ENCODE measurements at regions not wholly inside any gene's neighbourhood (a gene's known extent, or its start where the extent isn't known, plus 50 kb on each side); places are given as distances from the start of the nearest gene placed in this dataset.

GRCh38 chr2:176502619-176503018 is 233.4 kb downstream of the MTX2 start:
- DNase-seq = no peak

DNA sequence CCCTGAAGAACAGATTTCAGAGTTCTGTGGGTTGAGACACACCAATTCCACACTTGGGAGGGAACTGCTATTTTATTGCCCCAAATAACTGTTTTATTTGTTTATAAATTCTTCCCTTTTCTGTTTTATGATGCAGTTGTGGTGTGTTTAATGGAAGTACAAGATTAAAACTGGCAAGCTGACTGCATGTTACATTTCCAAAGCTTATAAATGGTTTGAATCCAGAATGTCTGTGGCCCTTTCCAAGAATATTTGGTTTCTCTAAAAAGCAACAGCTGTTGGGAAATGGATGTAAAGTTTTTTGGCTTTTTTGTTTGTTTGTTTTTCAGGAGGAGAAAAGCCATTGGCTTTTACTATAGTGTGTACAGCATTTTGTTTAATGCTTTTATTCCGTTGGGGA is 234.5 kb downstream of the MTX2 start:
- peak in 1 of 2 donors; percentile 62 for DNase-seq

DNA sequence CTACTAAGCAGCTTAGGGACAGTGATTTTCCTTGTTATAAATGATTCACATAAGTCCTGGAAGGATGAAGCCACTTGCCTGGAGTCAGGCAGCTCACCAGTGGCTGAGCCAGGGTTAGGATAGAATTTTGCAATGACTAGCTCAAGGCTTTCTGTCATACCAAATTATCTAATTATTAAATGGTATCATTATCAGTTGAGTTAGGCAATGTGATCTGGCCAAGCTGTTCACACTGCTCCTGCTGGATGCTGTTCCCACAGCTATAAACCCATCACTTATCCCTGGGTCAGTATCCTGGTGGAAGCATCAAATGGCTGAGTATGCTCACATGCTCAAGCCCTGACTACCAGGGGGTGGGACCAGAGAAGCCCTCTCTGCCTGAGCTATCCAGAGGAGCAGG is 235.2 kb downstream of the MTX2 start:
- no peak for DNase-seq

- DNase-seq = no peak
These were observed 238.5 kb downstream of the MTX2 start for GRCh38 chr2:176507786-176508185.

DNA sequence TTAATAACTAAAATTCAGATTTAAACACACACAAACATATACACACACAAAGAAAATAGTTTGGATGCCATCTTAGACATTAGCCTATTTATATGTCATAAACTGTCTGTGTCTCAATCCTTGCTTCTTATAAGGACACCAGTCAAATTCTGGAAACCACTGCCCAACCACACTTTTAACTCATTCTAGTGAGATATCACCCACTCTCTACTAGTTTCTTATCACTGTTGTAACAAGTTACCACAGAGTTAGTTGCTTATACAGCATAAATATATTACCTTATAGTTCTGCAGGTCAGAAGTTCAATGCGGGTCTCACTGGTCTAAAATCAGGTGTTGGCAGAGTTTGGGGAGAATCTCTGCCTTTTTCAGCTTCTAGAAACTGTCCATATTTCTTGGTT is 239.1 kb downstream of the MTX2 start:
- DNase-seq = no peak

DNA sequence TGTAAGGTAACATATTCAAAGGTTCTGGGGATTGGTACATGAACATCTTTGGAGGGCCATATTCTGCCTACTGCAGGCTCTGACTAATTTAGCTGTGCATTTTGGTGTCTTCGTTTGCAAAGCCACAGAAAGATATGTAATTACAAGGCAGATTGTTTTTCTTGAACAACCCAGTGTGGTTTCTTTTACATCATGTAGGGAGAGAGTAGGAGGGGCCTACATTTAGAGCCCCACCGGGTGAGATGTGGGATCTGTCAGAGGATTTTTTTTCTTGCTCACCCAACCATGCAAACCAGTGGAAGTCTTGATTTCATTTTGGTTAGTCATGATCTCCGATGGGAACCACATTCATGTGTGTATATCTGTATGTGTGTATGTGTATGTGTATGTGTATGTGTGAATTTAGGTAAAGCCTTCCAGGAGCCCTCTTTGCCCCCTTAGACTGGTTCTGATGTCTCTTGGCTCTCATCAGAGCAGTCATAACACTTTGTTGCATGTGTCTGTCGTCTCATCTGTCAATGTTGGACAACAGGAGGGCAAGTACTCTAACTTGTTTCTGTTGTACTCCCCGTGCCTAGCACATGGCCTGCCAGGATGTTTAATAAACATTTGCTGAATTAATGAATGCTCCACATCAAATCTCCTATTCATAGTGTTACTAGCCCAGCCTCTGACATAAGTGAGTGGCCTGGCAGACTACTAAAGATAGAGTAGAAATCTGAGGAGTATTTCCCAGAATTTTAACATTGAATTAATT is 239.9 kb downstream of the MTX2 start:
- no peak for DNase-seq

- DNase-seq = no peak
These were observed 245.0 kb downstream of the MTX2 start for GRCh38 chr2:176514276-176514675.

DNA sequence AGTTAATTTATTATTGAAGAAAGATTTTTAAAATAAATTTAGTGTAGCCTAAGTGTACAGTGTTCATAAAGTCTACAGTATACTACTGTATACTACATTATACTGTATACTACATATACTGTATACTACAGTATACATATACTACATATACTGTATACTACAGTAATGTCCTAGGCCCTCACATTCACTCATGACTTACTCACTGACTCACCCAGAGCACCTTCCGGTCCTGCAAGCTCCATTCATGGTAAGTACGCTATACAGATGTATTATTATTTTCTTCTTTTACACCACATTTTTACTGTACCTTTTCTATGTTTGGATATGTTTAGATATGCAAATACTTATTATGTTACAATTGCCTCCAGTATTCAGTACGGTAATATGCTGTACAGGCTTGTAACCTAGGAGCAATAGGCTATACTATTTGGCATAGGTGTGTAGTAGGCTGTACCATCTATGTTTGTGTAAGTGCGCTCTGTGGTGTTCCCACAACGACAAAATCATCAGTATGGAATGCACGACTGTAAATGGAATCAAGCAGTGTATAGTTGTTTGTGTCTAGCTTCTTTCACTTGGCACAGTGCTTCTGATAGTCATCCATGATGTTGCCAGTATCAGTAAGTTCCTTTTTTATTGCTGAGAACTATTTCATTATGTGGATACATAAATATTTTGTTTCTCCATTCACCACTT is 245.7 kb downstream of the MTX2 start:
- DNase-seq = no peak

DNA sequence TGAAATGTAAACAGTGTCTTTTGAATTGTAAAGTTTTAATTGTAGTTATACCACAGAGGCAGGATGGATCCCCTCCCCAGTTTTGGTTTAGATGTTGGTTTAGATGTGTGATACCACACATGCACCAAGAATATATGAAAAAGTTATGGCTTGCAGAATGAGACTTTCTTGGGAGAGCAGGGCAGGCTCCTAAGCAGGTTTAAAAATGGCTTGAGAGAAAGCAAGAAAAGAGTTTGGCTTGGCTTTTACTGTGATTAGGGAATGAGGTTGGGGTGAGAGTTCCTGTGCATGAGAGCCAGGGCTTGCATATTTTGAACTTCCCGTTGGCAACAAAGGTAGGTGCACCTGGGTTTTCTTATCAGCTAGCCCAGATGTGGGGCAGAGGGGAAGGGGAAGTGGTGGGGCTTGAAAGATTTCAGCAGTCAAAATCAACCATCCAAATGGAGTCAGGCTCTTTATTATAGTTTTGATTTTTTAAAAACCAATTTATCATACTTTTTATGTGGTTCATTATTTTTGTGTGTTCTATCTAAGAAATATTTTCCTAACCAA is 246.9 kb downstream of the MTX2 start:
- no peak for DNase-seq

GRCh38 chr2:176518823-176519222 is 249.6 kb downstream of the MTX2 start:
- no peak for DNase-seq

- DNase-seq = no peak
These were observed 252.8 kb downstream of the MTX2 start for GRCh38 chr2:176521878-176522670.

DNA sequence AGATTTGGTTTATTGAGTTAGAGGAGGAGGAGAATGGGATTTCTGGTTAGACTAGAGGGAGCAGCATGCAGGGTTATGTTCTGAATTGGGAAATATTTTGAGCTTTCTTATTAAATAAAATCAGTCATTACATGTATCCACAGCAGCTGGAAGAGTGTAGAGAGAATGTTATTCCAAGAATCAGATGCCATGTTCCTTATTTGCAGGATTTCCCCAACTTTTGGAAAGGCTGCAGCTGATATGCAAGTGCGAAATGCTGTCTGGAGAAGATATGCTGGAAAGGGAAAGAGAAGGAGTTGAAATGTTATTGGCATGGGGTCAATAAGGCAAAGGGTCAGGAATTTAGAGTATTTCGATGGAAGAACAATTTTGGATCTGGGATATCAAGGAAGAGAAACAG is 255.8 kb downstream of the MTX2 start:
- DNase-seq = no peak

- peak; percentile 79 to 83 for DNase-seq
These were observed 258.0 kb downstream of the MTX2 start for GRCh38 chr2:176526995-176527901.

- DNase-seq = no peak
These were observed 262.4 kb downstream of the MTX2 start for GRCh38 chr2:176531608-176532007.

DNA sequence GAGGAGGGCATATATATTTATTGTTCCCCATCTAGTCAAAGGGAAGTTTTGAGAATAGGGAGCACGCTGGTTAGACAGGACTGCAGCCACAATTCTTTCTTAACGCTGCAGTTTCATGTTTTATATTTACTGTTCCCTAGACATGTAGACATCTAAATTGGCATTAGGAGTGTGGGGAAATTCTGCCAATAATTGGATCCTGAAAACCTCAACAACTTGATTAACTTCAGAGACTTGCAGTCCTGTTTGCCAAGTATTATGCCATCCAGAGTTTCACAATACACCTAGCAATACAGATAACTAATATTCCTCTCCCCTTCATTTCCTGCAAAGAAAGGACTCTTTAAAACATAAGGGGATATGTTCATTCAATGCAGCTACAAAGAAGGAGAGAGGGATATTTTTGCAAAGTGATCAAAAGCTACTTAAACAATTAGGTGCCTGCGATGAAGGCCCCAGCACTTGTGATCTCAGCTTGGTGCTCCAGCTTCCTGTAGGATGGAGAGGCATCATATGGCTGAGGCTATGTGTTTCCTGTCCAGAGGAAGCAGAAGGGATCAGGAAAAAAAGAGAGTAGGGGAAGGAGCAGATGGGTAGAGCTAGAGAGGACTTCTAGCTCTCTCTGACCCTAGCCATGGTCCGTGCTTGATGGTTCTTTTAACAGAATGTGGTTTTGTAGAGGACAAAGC is 264.4 kb downstream of the MTX2 start:
- DNase-seq = no peak

DNA sequence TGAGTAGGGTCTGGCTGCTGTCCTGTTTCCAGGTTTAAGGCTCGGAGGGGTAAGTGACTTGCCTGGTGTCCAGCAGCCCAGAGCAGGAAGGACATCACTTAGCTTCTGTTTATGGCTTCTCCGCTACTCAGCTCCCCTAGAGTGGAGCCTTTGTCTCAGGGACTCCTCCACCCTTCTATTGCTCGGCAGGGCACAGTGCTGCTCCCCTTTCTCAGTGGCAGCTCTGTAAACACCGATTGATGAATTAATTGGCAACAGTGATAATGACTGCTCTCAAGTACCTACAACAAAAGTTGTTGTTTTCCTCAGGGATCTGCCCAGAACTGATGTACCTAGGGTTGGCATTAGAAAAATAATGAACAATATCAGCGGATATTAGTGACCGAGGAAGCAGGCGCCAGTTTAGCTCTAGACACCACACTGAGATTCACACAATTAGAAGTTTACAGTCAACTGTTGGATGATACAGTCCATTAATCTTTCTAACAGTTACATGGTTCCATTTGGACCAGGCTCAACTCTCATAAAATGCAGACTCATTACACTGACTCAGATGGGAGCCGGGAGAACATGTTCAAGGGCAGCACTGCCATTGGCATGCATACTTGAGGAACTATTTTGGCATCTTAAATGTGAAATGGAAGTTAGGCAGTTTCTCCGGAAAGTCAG is 265.7 kb downstream of the MTX2 start:
- no peak for DNase-seq

DNA sequence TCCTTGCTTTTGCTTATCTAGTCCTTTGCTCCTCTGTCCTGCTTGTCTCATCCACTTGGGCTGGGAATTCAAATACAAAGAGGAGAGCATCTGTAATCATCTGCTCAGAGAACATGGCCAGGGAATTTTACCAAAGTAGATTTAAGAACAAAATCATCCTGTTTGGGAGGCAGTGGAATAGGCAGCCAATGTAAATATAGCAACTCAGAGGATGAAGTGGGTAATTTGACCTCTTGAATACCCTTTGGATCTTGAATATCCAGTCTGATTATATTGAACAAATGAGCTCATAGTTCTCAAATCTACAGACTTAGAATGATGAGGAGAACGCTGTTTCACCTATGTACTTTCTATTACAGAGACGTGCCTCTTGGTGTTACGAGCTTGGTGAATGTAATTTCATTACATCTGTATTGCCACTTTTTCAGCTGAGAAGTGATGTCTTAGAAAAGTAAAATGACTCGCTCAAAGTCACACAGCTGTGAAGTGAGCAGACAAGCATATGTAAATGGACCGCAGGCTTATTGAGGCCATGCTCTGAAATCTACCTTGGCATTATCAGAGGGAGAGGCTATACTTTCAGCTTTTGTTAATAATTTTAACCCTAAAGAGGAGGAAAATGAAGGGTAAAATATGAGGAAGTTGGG is 266.3 kb downstream of the MTX2 start:
- DNase-seq = no peak

- DNase-seq = no peak
These were observed 267.3 kb downstream of the MTX2 start for GRCh38 chr2:176536439-176537133.

DNA sequence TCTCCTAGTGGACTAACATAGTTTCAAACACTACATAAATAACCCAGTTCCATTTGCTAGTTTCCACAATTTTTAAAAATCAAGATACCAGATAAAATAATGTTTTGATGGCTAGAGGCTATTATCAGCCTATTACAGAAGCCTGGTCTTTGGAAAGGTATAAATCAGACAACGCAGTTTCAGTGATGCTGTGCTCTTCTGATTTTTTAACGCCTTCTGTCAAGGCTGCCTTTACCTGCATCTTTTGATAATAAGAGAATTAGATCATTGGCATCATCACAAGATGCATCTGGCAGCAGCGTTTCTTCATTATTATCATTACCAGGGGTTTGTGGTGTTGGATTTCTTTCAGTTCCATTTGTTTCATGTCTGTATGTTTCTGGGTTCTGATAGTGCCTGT is 268.7 kb downstream of the MTX2 start:
- DNase-seq = no peak
